SK-N-SH (cell line): ENCODE measurements at regions not wholly inside any gene's neighbourhood (a gene's known extent, or its start where the extent isn't known, plus 50 kb on each side); places are given as distances from the start of the nearest gene placed in this dataset.

Experiments
- CTCF ChIP-seq: fragments of 200-600 bp; sonication (generic); IDR thresholded peaks from 2 replicates; pipeline ENCODE4 v1.6.1; 2017; ENCODE audit warnings: antibody characterized with exemption, mild to moderate bottlenecking, moderate library complexity
- ELF1 ChIP-seq: IDR thresholded peaks from 2 replicates; pipeline ENCODE4 v1.4.0; 2012
- EZH2phosphoT487 ChIP-seq: fragments of 200-600 bp; sonication (generic); IDR thresholded peaks from 2 replicates; pipeline ENCODE4 v1.6.1; 2017; ENCODE audit warnings: low read depth, mixed run types, mild to moderate bottlenecking, antibody characterized with exemption, moderate library complexity, borderline replicate concordance
- FOSL2 ChIP-seq: IDR thresholded peaks from 2 replicates; pipeline ENCODE4 v1.4.0; 2012; ENCODE audit warnings: low read depth, mild to moderate bottlenecking, moderate library complexity, borderline replicate concordance
- FOXJ3 ChIP-seq: sonication (generic); formaldehyde crosslinking; IDR thresholded peaks from 2 replicates; pipeline ENCODE4 v1.5.1; 2020; ENCODE audit warnings: mild to moderate bottlenecking, missing genetic modification reagents
- FOXM1 ChIP-seq: IDR thresholded peaks from 2 replicates; pipeline ENCODE4 v1.4.0; 2012; ENCODE audit warnings: low read depth, mild to moderate bottlenecking
- GABPA ChIP-seq: IDR thresholded peaks from 2 replicates; pipeline ENCODE4 v1.4.0; 2012; ENCODE audit warnings: low read depth, mild to moderate bottlenecking
- GATA2 ChIP-seq: sonication (generic); formaldehyde crosslinking; IDR thresholded peaks from 2 replicates; pipeline ENCODE4 v1.5.0; 2020; ENCODE audit warnings: mild to moderate bottlenecking, missing genetic modification reagents
- IRF3 ChIP-seq: fragments of 150-350 bp; IDR thresholded peaks from 2 replicates; pipeline ENCODE4 v1.6.1; 2016; ENCODE audit warnings: mild to moderate bottlenecking, low read depth, low read length
- JUND ChIP-seq: IDR thresholded peaks from 2 replicates; pipeline ENCODE4 v1.4.0; 2012
- MAX ChIP-seq: IDR thresholded peaks from 2 replicates; pipeline ENCODE4 v1.4.0; 2012; ENCODE audit warnings: low read depth
- MEF2A ChIP-seq: IDR thresholded peaks from 2 replicates; pipeline ENCODE4 v1.4.0; 2012; ENCODE audit warnings: low read depth, borderline replicate concordance
- MXI1 ChIP-seq: IDR thresholded peaks from 2 replicates; pipeline ENCODE4 v1.6.1; 2012; ENCODE audit warnings: mild to moderate bottlenecking, low read depth, low read length, improper control_type of control experiment
- NFIC ChIP-seq: IDR thresholded peaks from 2 replicates; pipeline ENCODE4 v1.4.0; 2012; ENCODE audit warnings: borderline replicate concordance
- POLR2AphosphoS5 ChIP-seq: IDR thresholded peaks from 2 replicates; pipeline ENCODE4 v1.6.1; 2012; ENCODE audit warnings: low read depth, low read length
- RCOR1 ChIP-seq: fragments of 150-350 bp; IDR thresholded peaks from 2 replicates; pipeline ENCODE4 v1.6.1; 2017; ENCODE audit warnings: antibody characterized with exemption, low read length
- REST ChIP-seq: IDR thresholded peaks from 2 replicates; pipeline ENCODE4 v1.6.1; 2012; ENCODE audit warnings: mild to moderate bottlenecking, low read depth, low read length, moderate library complexity
- RFX5 ChIP-seq: IDR thresholded peaks from 2 replicates; pipeline ENCODE4 v1.6.1; 2012; ENCODE audit warnings: mild to moderate bottlenecking, improper control_type of control experiment, low read length
- SIN3A ChIP-seq: IDR thresholded peaks from 2 replicates; pipeline ENCODE4 v1.6.1; 2012; ENCODE audit warnings: low read depth, mild to moderate bottlenecking, low read length, moderate library complexity, borderline replicate concordance
- SMC3 ChIP-seq: IDR thresholded peaks from 2 replicates; pipeline ENCODE4 v1.6.1; 2012; ENCODE audit warnings: low read depth, low read length, improper control_type of control experiment
- TCF12 ChIP-seq: IDR thresholded peaks from 2 replicates; pipeline ENCODE4 v1.4.0; 2012
- TEAD4 ChIP-seq: IDR thresholded peaks from 2 replicates; pipeline ENCODE4 v1.4.0; 2012; ENCODE audit warnings: mild to moderate bottlenecking, borderline replicate concordance; ENCODE audit not compliant: insufficient read depth
- USF1 ChIP-seq: IDR thresholded peaks from 2 replicates; pipeline ENCODE4 v1.4.0; 2012; ENCODE audit warnings: low read depth, borderline replicate concordance
- USF2 ChIP-seq: fragments of 150-350 bp; IDR thresholded peaks from 2 replicates; pipeline ENCODE4 v1.6.1; 2017; ENCODE audit warnings: antibody characterized with exemption, low read length, low read depth, borderline replicate concordance
- YY1 ChIP-seq: IDR thresholded peaks from 2 replicates; pipeline ENCODE4 v1.4.0; 2012; ENCODE audit warnings: low read depth, mild to moderate bottlenecking

GRCh38 chr4:143768007-143768591, 67.6 kb upstream of the FREM3 start (continued):
- TF ChIP-seq CTCF (no peak), TEAD4 (peak; percentile 78), USF2 (no peak), SMC3 (no peak), NFIC (peak; percentile 92), EZH2phosphoT487 (no peak), IRF3 (no peak), RFX5 (no peak), GATA2 (no peak), MEF2A (no peak), GABPA (no peak), SIN3A (no peak), FOXJ3 (CRISPR knock-in tag) (no peak), FOSL2 (peak; percentile 68; the same call in 1 of the 2 replicates), YY1 (no peak), JUND (peak; percentile 60; the same call in 1 of the 2 replicates), USF1 (no peak), MXI1 (no peak), TCF12 (peak; percentile 82), ELF1 (no peak), POLR2AphosphoS5 (peak; percentile 42; the same call in 1 of the 2 replicates), REST (no peak), FOXM1 (peak; percentile 73), MAX (no peak), RCOR1 (no peak)
